ENCODE measurements at regions not wholly inside any gene's neighbourhood (a gene's known extent, or its start where the extent isn't known, plus 50 kb on each side); places are given as distances from the start of the nearest gene placed in this dataset.
"Not testable (repeated sequence)": the region's sequence is repeated elsewhere in the genome, so short reads cannot be mapped to it uniquely, and the experiment has no call there.

DNA sequence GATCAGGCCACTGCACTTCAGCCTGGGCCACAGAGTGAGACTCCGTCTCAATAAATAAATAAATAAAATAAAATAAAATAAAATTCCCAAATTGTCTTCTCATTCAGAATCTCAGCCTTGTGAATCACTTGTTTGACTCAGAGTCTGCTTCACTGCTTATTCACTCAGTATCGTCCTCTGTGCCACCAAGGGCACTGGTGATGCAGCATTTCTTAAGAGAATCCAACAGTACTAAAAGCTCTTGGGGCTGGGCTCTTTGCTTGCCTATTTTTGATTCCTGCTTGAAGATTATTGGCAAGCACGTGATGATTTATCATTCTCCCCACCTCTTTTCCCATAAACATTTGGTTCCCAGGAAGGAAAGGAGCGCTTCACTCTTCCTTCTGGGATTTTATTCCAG is 54.8 kb upstream of the HMGB1 start:
- no peak for DNase-seq (ENCODE audit: low spot score)

DNA sequence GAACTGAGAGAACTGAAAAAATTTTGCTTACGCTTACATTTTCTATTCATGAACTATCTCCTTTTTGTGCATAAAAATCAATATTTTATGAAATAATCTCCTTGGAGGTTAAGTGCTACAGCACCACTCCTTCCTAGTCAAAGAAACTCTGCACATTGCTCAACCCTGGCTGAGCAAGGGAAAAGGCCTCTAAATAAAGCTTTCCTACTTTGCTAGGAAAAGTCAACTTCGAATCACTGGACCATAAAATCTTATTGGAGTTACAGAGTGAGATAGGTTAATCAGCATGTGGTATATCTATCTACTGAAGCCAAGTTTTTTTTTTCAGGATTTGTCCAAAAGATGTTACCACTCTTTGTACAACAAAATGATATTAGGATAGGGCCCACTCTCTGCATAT is 57.5 kb upstream of the HMGB1 start:
- DNase-seq (ENCODE audit: low spot score) = no peak

DNA sequence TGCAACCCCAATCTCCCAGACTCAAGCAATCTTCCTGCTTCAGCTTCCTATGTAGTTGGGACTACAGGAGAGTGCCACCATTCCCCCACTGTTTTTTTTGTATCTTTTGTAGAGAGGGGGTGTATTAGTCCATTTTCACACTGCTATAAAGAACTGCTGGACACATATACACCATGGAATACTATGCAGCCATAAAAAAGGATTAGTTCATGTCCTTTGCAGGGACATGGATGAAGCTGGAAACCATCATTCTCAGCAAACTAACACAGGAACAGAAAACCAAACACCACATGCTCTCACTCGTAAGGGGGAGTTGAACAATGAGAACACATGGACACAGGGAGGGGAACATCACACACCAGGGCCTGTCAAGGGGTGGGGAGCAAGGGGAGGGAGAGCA is 58.1 kb upstream of the HMGB1 start:
- not testable (repeated sequence) for DNase-seq (ENCODE audit: low spot score)

DNA sequence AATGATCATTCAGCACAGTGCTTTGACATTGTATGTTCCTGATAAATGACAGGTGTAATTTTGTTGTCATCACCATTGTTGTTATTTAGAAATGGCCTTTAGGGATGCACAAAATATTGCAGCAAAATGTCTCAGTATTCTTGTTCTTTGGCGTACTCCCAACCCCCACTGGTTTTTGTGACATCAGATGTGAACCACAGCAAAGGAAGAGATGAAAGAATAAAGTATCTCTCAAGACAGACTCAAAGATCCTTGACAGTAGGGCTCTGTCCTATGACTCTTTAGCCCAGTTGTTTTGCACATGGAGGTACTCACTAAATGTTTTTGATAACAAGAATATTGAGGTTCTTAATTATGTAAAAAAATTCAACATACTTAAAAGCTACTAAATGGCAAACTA is 59.5 kb upstream of the HMGB1 start:
- not testable (repeated sequence) for DNase-seq (ENCODE audit: low spot score)

GRCh38 chr13:30526612-30527495 is 61.1 kb upstream of the HMGB1 start:
- no peak for DNase-seq (ENCODE audit: low spot score)

DNA sequence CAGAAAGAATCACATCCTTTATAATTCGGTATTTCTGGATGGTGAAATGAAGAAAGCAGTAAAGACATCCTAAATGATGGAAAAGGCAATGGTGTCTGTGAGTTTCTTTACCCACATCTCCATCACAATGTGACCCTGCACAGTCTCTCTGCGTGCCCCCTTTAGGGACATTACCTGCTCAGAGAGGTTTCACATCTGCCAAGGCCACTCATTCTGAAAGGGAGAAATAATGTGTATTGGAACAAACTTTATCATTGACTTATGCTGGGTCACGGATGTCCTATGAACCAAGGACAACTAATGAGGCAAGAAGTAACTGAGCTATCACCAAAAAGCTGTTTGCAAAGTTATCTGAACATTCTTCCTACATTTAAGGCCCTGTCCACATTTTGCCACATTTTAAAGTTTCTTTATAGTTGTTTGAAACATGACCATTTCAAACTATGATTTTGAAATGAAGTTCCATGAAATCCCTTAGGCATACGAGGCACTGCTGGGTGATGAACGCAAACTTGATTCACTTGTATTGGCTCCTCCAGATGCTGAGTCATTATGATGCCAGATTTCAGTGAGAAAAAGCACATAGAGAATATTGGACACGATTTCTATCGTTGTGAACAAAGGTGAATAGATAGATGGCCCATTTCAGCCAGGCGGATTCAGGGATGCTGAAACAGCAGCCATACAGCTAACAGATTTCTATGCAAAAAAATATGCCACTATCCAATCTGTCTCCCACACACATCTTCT is 63.5 kb upstream of the HMGB1 start:
- no peak for DNase-seq (ENCODE audit: low spot score)

GRCh38 chr13:30535046-30535445 is 69.3 kb upstream of the HMGB1 start:
- DNase-seq (ENCODE audit: low spot score) = no peak

- DNase-seq (ENCODE audit: low spot score) = no peak
These were observed 72.4 kb upstream of the USPL1 start for GRCh38 chr13:30545320-30545719.

GRCh38 chr13:30548046-30548445 is 69.7 kb upstream of the USPL1 start:
- not testable (repeated sequence) for DNase-seq (ENCODE audit: low spot score)

DNA sequence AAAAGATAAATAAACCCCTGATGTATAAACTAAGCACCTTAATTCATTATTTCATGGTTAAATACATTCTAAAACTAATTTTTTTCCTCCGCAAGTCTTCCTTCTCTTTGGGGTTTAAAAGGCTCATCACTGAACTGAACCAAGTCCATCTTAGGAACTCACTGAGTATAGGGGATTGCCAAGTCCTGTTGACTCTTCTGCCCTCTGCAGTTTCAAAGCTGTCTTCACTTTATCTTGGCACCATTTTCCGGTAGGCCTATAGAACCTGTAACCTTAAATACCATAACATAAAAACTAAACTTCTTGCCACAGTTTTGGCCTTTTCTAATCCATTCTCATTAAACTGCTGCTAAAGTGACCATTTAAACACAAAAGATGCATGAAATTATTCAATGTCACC is 66.5 kb upstream of the USPL1 start:
- peak; percentile 44 for DNase-seq (ENCODE audit: low spot score)

DNA sequence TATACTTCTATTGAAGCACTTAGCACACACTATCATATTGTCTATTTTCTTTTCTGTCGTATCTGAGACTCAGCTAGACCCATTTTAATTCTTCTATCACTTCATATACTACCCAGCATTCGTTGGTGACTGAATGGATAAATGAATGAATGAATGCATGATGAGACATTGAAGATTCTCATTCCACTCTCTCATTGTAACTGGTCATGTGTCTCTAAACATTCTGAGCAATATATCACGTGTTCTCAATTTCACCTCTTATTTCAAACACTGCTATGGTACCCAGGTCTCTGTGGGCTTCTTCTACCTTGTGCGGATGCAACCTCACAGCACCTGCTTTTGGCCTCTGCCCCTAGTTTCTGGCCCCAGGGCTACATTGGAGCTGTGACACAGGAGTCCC is 65.2 kb upstream of the USPL1 start:
- no peak for DNase-seq (ENCODE audit: low spot score)

DNA sequence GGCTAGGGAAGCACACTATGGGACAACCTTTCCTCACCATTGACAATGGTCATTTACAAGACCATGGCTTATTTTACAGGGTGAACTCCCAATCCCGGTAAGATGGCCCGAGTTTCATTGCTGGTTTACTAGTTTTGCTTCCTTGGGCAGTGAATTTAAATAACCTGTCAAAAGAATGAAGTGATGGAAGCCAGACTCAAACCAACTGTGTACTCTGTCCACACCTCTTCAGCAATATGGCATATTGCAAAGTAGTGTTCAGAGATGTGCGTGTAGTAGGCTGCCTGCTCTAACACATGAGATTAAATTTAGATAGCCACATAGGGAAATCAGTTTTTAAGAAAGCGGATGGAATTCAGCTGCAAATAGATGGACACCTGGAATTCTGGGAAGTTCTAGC is 58.4 kb upstream of the USPL1 start:
- DNase-seq (ENCODE audit: low spot score) = no peak

GRCh38 chr13:30560212-30560611 is 57.5 kb upstream of the USPL1 start:
- no peak for DNase-seq (ENCODE audit: low spot score)

DNA sequence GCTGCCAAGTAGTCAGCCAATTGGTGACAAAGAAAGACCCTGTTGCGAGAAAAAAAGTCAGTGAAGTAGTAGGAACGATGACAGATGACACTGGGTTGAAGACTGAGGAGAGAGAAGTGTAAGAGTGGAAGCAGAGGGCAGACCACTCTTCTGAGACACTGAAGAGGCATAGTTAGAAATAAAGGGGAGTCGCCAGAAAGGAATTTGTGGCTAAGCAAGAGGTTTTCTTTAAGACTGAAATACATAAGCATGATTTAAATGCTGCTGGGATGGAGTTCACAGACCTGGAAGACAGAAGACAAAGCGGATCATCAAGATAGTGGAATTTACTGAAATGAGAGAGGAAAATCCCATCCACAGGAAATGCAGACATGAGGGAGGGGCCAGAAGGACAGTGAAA is 56.2 kb upstream of the USPL1 start:
- no peak for DNase-seq (ENCODE audit: low spot score)

DNA sequence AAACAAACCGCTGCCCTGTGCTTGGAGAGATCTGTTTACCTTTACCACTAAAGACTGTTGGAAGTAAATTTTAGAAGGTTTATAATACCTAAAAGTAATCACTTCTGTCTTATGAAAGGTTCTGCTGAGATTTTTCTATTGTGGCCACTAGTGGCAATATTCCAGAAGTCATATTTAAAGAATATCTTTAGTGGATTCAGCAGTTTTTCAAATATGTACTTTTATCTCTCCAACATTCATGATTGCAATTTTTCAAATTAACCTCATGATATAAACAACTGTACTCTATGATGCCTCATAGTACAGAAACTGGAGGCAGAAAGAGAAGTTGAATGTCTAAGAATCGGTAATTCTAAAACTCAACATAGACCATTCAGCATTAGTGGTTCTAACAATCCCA is 53.2 kb upstream of the USPL1 start:
- no peak for DNase-seq (ENCODE audit: low spot score)

GRCh38 chr13:30565658-30566057 is 52.1 kb upstream of the USPL1 start:
- no peak for DNase-seq (ENCODE audit: low spot score)

GRCh38 chr13:30567072-30567471 is 50.6 kb upstream of the USPL1 start:
- DNase-seq (ENCODE audit: low spot score) = no peak
